ENCODE measurements at regions not wholly inside any gene's neighbourhood (a gene's known extent, or its start where the extent isn't known, plus 50 kb on each side); places are given as distances from the start of the nearest gene placed in this dataset.

DNA sequence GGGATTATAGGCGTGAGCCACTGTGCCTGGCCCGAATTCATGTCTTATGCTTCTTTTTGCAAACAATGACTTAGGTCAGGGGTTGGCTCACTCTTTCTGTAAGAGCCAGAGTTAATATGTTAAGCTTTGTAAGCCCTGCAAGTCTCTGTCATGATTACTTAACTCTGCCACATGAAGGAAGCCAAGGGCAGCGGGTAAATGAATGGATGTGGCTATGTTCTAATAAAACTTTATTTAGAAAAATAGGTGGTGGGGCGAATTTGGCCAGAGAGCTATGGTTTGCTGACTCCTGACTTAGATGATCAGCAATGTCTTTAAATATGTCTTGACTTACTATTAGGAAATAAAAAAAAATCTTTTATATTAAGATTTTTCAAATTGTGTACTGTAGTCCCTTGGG lies 114.9 kb upstream of the ZFP64 start:
- TF ChIP-seq CTCF (IDR thresholded peaks at IDR 0.05; ENCODE audit: control extremely low read depth in 1 of 3, insufficient read depth in 1 of 3, low read depth in 1 of 3, low read length in 3 of 3), result no peak
- TF ChIP-seq EZH2 (IDR thresholded peaks at IDR 0.05; ENCODE audit: low read depth, low read length, severe bottlenecking), result no peak
- TF ChIP-seq BCL11A (IDR thresholded peaks at IDR 0.05; ENCODE audit: low read depth in 2 of 2, low read length in 2 of 2), result no peak
- no peak for TF ChIP-seq RFX5 (IDR thresholded peaks at IDR 0.05; ENCODE audit: borderline replicate concordance, low read depth, low read length)
- no peak for TF ChIP-seq FOSL1 (IDR thresholded peaks at IDR 0.05; ENCODE audit: insufficient read depth, low read depth, low read length)
- TF ChIP-seq GABPA (IDR thresholded peaks at IDR 0.05; ENCODE audit: borderline replicate concordance, insufficient read depth, low read length), result no peak
- no peak for TF ChIP-seq POLR2A (IDR thresholded peaks at IDR 0.05; ENCODE audit: control extremely low read depth in 1 of 2, low read depth in 2 of 2, low read length in 2 of 2)

Data from H1 (cell line).